ENCODE measurements at regions not wholly inside any gene's neighbourhood (a gene's known extent, or its start where the extent isn't known, plus 50 kb on each side); places are given as distances from the start of the nearest gene placed in this dataset.
"Not testable (repeated sequence)": the region's sequence is repeated elsewhere in the genome, so short reads cannot be mapped to it uniquely, and the experiment has no call there.

DNA sequence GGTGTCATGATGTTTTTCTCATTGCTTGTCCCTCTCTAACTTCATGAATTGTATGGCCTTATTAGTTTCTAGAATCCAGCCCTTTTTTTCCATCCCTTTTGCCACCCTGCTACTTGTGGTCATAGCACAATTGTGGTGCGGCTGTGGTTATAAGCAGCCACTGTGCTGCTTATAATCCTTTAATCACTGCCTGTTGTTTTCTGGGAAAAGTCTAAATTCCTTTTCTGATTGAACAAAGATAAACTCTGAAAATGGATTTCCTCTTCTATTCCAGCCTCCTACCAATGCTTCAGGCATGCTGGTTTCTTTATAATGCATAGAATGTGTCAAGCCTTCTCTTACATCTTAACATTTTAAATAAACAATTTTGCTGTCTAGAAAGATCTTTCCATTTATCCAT lies 319.5 kb downstream of the C3orf38 start:
- H3K9me3 ChIP-seq: no peaks in the 10 kb centered on the region
- no peak overlapping the region for H3K4me3 ChIP-seq
- no peak for TF ChIP-seq POLR2AphosphoS5 (IDR thresholded peaks at IDR 0.05)
- no peak for TF ChIP-seq POLR2A (IDR thresholded peaks at IDR 0.05)
- TF ChIP-seq EP300 (IDR thresholded peaks at IDR 0.05): no peak
- no peak for TF ChIP-seq CTCF (IDR thresholded peaks at IDR 0.05)
- no peak overlapping the region for H3K27ac ChIP-seq
- intact Hi-C loops (cut with DNase I): no loop called here
- no peaks in the 10 kb centered on the region for H3K4me1 ChIP-seq
- no peak for DNase-seq
- H3K36me3 ChIP-seq: no peaks in the 10 kb centered on the region
- H3K27me3 ChIP-seq: no peaks in the 10 kb centered on the region
- 86 to 92% methylated on average over 1 of the region's 1 CpG for WGBS, 2 donors

DNA sequence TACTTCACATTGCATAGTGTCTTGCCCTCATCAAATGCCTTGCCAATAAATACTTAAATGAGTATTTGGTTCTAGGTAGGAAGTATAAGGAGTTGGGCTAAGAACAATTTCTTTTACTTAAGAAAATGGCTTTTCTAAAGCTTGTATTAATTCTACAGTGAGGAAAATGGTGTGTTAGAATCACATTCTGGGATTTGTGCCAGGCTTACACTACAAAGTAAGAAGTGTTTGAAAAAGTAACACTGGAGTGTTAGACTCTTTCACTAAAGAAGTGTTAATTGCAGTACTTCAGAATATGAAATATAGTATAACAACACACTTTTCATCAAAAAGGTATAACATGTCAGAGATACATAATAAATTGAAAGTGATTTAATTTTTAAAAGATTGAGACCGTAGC lies 328.7 kb downstream of the C3orf38 start:
- H3K4me1 ChIP-seq: no peaks in the 10 kb centered on the region
- H3K36me3 ChIP-seq: no peaks in the 10 kb centered on the region
- H3K9me3 ChIP-seq: no peaks in the 10 kb centered on the region
- H3K4me3 ChIP-seq: no peak overlapping the region
- intact Hi-C loops (cut with DNase I): no loop called here
- H3K27ac ChIP-seq: no peak overlapping the region
- no peaks in the 10 kb centered on the region for H3K27me3 ChIP-seq
- 52 to 85% methylated on average over 1 of the region's 1 CpG for WGBS, 2 donors
- TF ChIP-seq POLR2AphosphoS5 (IDR thresholded peaks at IDR 0.05) (no peak), POLR2A (IDR thresholded peaks at IDR 0.05) (no peak), CTCF (IDR thresholded peaks at IDR 0.05) (no peak), EP300 (IDR thresholded peaks at IDR 0.05) (no peak)
- DNase-seq: no peak

DNA sequence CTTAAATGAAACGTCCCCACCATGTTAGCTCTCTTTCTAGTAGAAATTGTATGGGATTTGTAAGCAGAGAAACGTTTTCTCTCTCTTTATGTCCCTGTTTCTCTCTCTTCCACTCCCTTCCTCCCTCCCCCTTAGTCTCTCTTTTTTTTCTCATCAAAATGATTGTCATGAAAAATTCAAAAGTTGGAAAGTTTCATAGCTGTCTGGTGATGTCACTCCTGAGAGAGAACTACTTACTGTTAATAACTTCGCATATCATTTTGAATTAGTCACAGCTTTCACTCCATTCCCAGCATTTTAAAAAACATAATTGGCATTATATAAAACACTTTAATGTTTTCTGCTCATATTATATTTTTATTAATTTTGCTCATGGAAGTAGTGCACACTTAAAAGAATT lies 331.1 kb downstream of the C3orf38 start:
- Histone ChIP-seq H3K4me1 (no peaks in the 10 kb centered on the region), H3K27ac (no peak overlapping the region), H3K27me3 (no peaks in the 10 kb centered on the region), H3K4me3 (no peak overlapping the region), H3K9me3 (no peaks in the 10 kb centered on the region), H3K36me3 (no peaks in the 10 kb centered on the region)
- TF ChIP-seq EP300 (IDR thresholded peaks at IDR 0.05): no peak
- TF ChIP-seq CTCF (IDR thresholded peaks at IDR 0.05): no peak
- TF ChIP-seq POLR2A (IDR thresholded peaks at IDR 0.05): no peak
- no peak for TF ChIP-seq POLR2AphosphoS5 (IDR thresholded peaks at IDR 0.05)
- intact Hi-C loops (cut with DNase I): no loop called here
- WGBS, 2 donors: 55 to 69% methylated on average over 3 of the region's 3 CpGs
- no peak for DNase-seq

- Histone ChIP-seq H3K36me3 (no peaks in the 10 kb centered on the region), H3K27me3 (no peaks in the 10 kb centered on the region), H3K27ac (no peak overlapping the region), H3K9me3 (no peaks in the 10 kb centered on the region), H3K4me1 (no peaks in the 10 kb centered on the region), H3K4me3 (no peak overlapping the region)
- intact Hi-C loops (cut with DNase I): no loop called here
- TF ChIP-seq CTCF (IDR thresholded peaks at IDR 0.05) (no peak), EP300 (IDR thresholded peaks at IDR 0.05) (no peak)
- DNase-seq: no peak
Observed at GRCh38 chr3:88485001-88485400, 335.2 kb downstream of the C3orf38 start.

- H3K9me3 ChIP-seq; H3K27ac ChIP-seq; H3K4me1 ChIP-seq; H3K4me3 ChIP-seq; H3K27me3 ChIP-seq; H3K36me3 ChIP-seq; DNase-seq; intact Hi-C loops (cut with DNase I): not testable (repeated sequence)
- WGBS, 2 donors: 29 to 73% methylated on average over 15 of the region's 15 CpGs
Observed at GRCh38 chr3:88508818-88509217, 359.1 kb downstream of the C3orf38 start.
